GM23338 (cell line): ENCODE measurements at regions not wholly inside any gene's neighbourhood (a gene's known extent, or its start where the extent isn't known, plus 50 kb on each side); places are given as distances from the start of the nearest gene placed in this dataset.

ENCODE experiments used
- ATAC-seq: fragments of 200-7000 bp; cut with Tn5 transposase; 3 replicates; pipeline ENCODE4 v1.9.1; 2020
- DNase-seq: peaks from one replicate; pipeline ENCODE4 v3.0.0-alpha.2; 2015; ENCODE audit warnings: low spot score
- H2AFZ ChIP-seq: fragments of 200-600 bp; sonication (generic); 2 replicates; pipeline ENCODE4 v1.8.0; 2016; ENCODE audit warnings: antibody characterized with exemption, mild to moderate bottlenecking, moderate library complexity
- H3F3A ChIP-seq: fragments of 200-600 bp; sonication (generic); replicated peaks from 2 replicates; pipeline ENCODE4 v1.8.0; 2017; ENCODE audit warnings: antibody characterized with exemption, mixed run types, low read depth
- H3K27ac ChIP-seq: fragments of 200-600 bp; sonication (generic); 2 replicates; pipeline ENCODE4 v1.6.1; 2016; ENCODE audit warnings: low read depth
- H3K27me3 ChIP-seq: fragments of 200-600 bp; sonication (generic); 2 replicates; pipeline ENCODE4 v1.8.0; 2016; ENCODE audit warnings: mild to moderate bottlenecking, mixed run types, moderate library complexity; ENCODE audit not compliant: insufficient read depth
- H3K36me3 ChIP-seq: fragments of 200-600 bp; sonication (generic); 2 replicates; pipeline ENCODE4 v1.8.0; 2016; ENCODE audit warnings: mild to moderate bottlenecking; ENCODE audit not compliant: insufficient read depth
- H3K4me1 ChIP-seq: fragments of 200-600 bp; sonication (generic); 2 replicates; pipeline ENCODE4 v1.8.0; 2016; ENCODE audit warnings: mild to moderate bottlenecking, moderate library complexity; ENCODE audit not compliant: insufficient read depth
- H3K4me2 ChIP-seq: fragments of 200-600 bp; sonication (generic); 2 replicates; pipeline ENCODE4 v1.7.1; 2017; ENCODE audit warnings: mixed run types
- H3K4me3 ChIP-seq: fragments of 200-600 bp; sonication (generic); 2 replicates; pipeline ENCODE4 v1.6.1; 2016; ENCODE audit warnings: mixed run types
- H3K79me2 ChIP-seq: fragments of 200-600 bp; sonication (generic); replicated peaks from 2 replicates; pipeline ENCODE4 v1.8.0; 2017; ENCODE audit warnings: mild to moderate bottlenecking; ENCODE audit not compliant: insufficient read depth
- H3K9me2 ChIP-seq: fragments of 200-600 bp; sonication (generic); 2 replicates; pipeline ENCODE4 v1.8.0; 2017; ENCODE audit not compliant: insufficient read depth
- H4K20me1 ChIP-seq: fragments of 200-600 bp; sonication (generic); replicated peaks from 2 replicates; pipeline ENCODE4 v1.8.0; 2017; ENCODE audit warnings: mild to moderate bottlenecking; ENCODE audit not compliant: insufficient read depth
- H3K27ac Mint-ChIP-seq: 2 replicates; pipeline ENCODE4 v1.8.0; 2020; ENCODE audit warnings: inconsistent platforms, mild to moderate bottlenecking, moderate library complexity, mixed read lengths
- H3K27me3 Mint-ChIP-seq: 3 replicates; pipeline ENCODE4 v1.8.0; 2022; ENCODE audit warnings: low read depth, mild to moderate bottlenecking, moderate library complexity, mixed read lengths, inconsistent platforms; ENCODE audit not compliant: insufficient read depth, poor library complexity
- H3K36me3 Mint-ChIP-seq: 3 replicates; pipeline ENCODE4 v1.8.0; 2021; ENCODE audit warnings: low read depth, mild to moderate bottlenecking, inconsistent platforms, moderate library complexity, mixed read lengths
- H3K4me1 Mint-ChIP-seq: 3 replicates; pipeline ENCODE4 v1.8.0; 2020; ENCODE audit warnings: mild to moderate bottlenecking, inconsistent platforms, mixed read lengths
- H3K4me3 Mint-ChIP-seq: 3 replicates; pipeline ENCODE4 v1.8.0; 2021; ENCODE audit warnings: moderate library complexity, mild to moderate bottlenecking, inconsistent platforms, mixed read lengths
- H3K9me3 Mint-ChIP-seq: 3 replicates; pipeline ENCODE4 v1.8.0; 2020; ENCODE audit warnings: moderate library complexity, mild to moderate bottlenecking, inconsistent platforms, mixed read lengths
- CREB1 ChIP-seq: fragments of 250-450 bp; sonication (Bioruptor Pico); IDR thresholded peaks from 2 replicates; pipeline ENCODE4 v1.5.0; 2020; ENCODE audit warnings: low read depth, mild to moderate bottlenecking, moderate library complexity
- CTCF ChIP-seq, 2 experiments: fragments of 200-600 bp in 1 of 2; sonication (generic) in 1 of 2; conservative IDR thresholded peaks; 2 replicates each; pipeline versions ENCODE4 v1.5.1 to v1.6.1; 2016 to 2017; ENCODE audit warnings: antibody characterized with exemption in 2 of 2, low read depth in 2 of 2, mild to moderate bottlenecking in 2 of 2, moderate library complexity in 1 of 2
- EZH2 ChIP-seq: fragments of 200-600 bp; sonication (generic); IDR thresholded peaks from one replicate; pipeline ENCODE4 v1.8.0; 2017; ENCODE audit warnings: antibody characterized with exemption, mild to moderate bottlenecking, low read depth; ENCODE audit not compliant: unreplicated experiment
- NANOG ChIP-seq: IDR thresholded peaks from 2 replicates; pipeline ENCODE4 v1.6.1; 2016; ENCODE audit warnings: antibody characterized with exemption, borderline replicate concordance
- POLR2AphosphoS5 ChIP-seq: IDR thresholded peaks from 2 replicates; pipeline ENCODE4 v1.6.1; 2016; ENCODE audit warnings: antibody characterized with exemption, low read depth
- STAT1 ChIP-seq: IDR thresholded peaks from one replicate; pipeline ENCODE4 v1.6.1; 2016; ENCODE audit warnings: antibody characterized with exemption; ENCODE audit not compliant: unreplicated experiment
- ZNF114 ChIP-seq: fragments of 250-450 bp; sonication (Bioruptor Pico); IDR thresholded peaks from 2 replicates; pipeline ENCODE4 v1.5.0; 2020; ENCODE audit warnings: mild to moderate bottlenecking, moderate library complexity
- ZNF462 ChIP-seq: fragments of 250-450 bp; sonication (Bioruptor Pico); IDR thresholded peaks from 2 replicates; pipeline ENCODE4 v1.5.0; 2020; ENCODE audit warnings: mild to moderate bottlenecking, moderate library complexity
- TF ChIP-seq, protein P1 (sequence below): IDR thresholded peaks from 2 replicates; pipeline ENCODE4 v1.6.1; 2016; ENCODE audit warnings: antibody characterized with exemption

- DNase-seq (peak; percentile 48), ATAC-seq (peak; percentile 43; the same call in 2 of the 3 replicates)
- Histone ChIP-seq H3K9me2 (no peaks in the 10 kb centered on the region), H4K20me1 (no peaks in the 10 kb centered on the region), H3F3A (no peaks in the 10 kb centered on the region), H2AFZ (no peak overlapping the region), H3K27ac (no peak overlapping the region), H3K27me3 (no peaks in the 10 kb centered on the region), H3K4me1 (no peaks in the 10 kb centered on the region), H3K4me3 (no peak overlapping the region), H3K79me2 (no peaks in the 10 kb centered on the region), H3K4me2 (no peak overlapping the region), H3K36me3 (no peaks in the 10 kb centered on the region)
- no peaks in the 10 kb centered on the region for H3K27me3 Mint-ChIP-seq
- no peak overlapping the region for H3K4me3 Mint-ChIP-seq
- H3K36me3 Mint-ChIP-seq: peaks cover 4% of the 10 kb centered on the region
- no peaks in the 10 kb centered on the region for H3K4me1 Mint-ChIP-seq
- no peak overlapping the region for H3K27ac Mint-ChIP-seq
- TF ChIP-seq CTCF (conservative IDR thresholded peaks at IDR 0.05; ENCODE audit: low read depth in 2 of 2): peak; percentile 37 to 63
- no peak for TF ChIP-seq NANOG
- peaks cover 5% of the 10 kb centered on the region; the same call in 1 of the 3 replicates for H3K9me3 Mint-ChIP-seq
Measured at GRCh38 chr5:97986069-97986468, 787.4 kb upstream of the RGMB start.

- Histone ChIP-seq H3F3A (no peaks in the 10 kb centered on the region), H3K27me3 (no peaks in the 10 kb centered on the region), H3K9me2 (no peaks in the 10 kb centered on the region), H3K4me2 (no peak overlapping the region), H3K4me3 (no peak overlapping the region), H4K20me1 (no peaks in the 10 kb centered on the region), H2AFZ (no peak overlapping the region), H3K36me3 (no peaks in the 10 kb centered on the region), H3K27ac (no peak overlapping the region), H3K79me2 (no peaks in the 10 kb centered on the region), H3K4me1 (no peaks in the 10 kb centered on the region)
- peaks cover 26% of the 10 kb centered on the region for H3K9me3 Mint-ChIP-seq
- no peaks in the 10 kb centered on the region for H3K27me3 Mint-ChIP-seq
- peaks cover 13% of the 10 kb centered on the region for H3K36me3 Mint-ChIP-seq
- DNase-seq (no peak), ATAC-seq (no peak)
- no peaks in the 10 kb centered on the region for H3K4me1 Mint-ChIP-seq
- H3K4me3 Mint-ChIP-seq: no peak overlapping the region
- TF ChIP-seq EZH2: no peak
- H3K27ac Mint-ChIP-seq: no peak overlapping the region
Measured at GRCh38 chr5:97991236-97991635, 782.2 kb upstream of the RGMB start.

- Histone ChIP-seq H3K79me2 (no peaks in the 10 kb centered on the region), H3K4me1 (no peaks in the 10 kb centered on the region), H3K4me2 (no peak overlapping the region), H3K27me3 (no peaks in the 10 kb centered on the region), H3K27ac (no peak overlapping the region), H3K4me3 (no peak overlapping the region), H3F3A (no peaks in the 10 kb centered on the region), H3K36me3 (no peaks in the 10 kb centered on the region), H3K9me2 (no peaks in the 10 kb centered on the region), H2AFZ (no peak overlapping the region), H4K20me1 (no peaks in the 10 kb centered on the region)
- Mint-ChIP-seq H3K36me3 (no peaks in the 10 kb centered on the region), H3K27ac (no peak overlapping the region), H3K4me3 (no peak overlapping the region), H3K27me3 (no peaks in the 10 kb centered on the region), H3K4me1 (no peaks in the 10 kb centered on the region), H3K9me3 (peaks cover 8% of the 10 kb centered on the region; the same call in 2 of the 3 replicates)
- no peak for DNase-seq
- ATAC-seq: no peak
- TF ChIP-seq, protein P1, sequence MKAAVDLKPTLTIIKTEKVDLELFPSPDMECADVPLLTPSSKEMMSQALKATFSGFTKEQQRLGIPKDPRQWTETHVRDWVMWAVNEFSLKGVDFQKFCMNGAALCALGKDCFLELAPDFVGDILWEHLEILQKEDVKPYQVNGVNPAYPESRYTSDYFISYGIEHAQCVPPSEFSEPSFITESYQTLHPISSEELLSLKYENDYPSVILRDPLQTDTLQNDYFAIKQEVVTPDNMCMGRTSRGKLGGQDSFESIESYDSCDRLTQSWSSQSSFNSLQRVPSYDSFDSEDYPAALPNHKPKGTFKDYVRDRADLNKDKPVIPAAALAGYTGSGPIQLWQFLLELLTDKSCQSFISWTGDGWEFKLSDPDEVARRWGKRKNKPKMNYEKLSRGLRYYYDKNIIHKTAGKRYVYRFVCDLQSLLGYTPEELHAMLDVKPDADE: no peak
- TF ChIP-seq STAT1: no peak
- TF ChIP-seq CREB1: no peak
- no peak for TF ChIP-seq ZNF114
- TF ChIP-seq ZNF462 (CRISPR knock-in tag): no peak
- no peak for TF ChIP-seq EZH2
- TF ChIP-seq POLR2AphosphoS5: no peak
Measured at GRCh38 chr5:97998941-97999340, 774.5 kb upstream of the RGMB start.
